ENCODE measurements at regions not wholly inside any gene's neighbourhood (a gene's known extent, or its start where the extent isn't known, plus 50 kb on each side); places are given as distances from the start of the nearest gene placed in this dataset.

DNA sequence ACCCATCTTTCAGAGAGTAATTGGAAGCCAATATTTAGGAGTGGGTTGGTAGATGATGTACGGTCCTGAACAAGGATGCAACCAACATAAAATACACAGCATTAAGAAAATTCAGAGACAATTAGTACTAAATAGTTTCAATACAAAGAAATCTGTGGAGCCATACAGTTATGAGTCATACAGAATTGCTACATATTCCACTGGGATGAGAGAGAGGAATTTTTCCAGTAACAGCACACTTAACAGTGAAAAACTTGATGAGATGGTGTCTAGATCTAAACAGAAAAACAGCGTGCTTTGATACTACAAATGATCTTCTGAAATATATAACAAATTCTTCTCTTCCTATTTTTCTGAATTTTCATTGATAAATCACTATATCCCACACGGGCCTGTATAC is 1999.3 kb upstream of the CDH9 start:
- no peaks in the 10 kb centered on the region for H3K4me1 Mint-ChIP-seq
- no peak overlapping the region for H3K27ac Mint-ChIP-seq
- Histone ChIP-seq H3K27me3 (ENCODE audit: control insufficient read depth, insufficient read depth, low read length) (no peaks in the 10 kb centered on the region), H3K4me1 (ENCODE audit: control insufficient read depth, insufficient read depth, low read length) (no peaks in the 10 kb centered on the region), H3K27ac (ENCODE audit: low read length) (no peak overlapping the region), H3K9me3 (ENCODE audit: control insufficient read depth, insufficient read depth, low read length) (peaks cover 11% of the 10 kb centered on the region), H3K36me3 (ENCODE audit: control insufficient read depth, insufficient read depth, low read length) (no peaks in the 10 kb centered on the region), H3K4me3 (ENCODE audit: low read length) (no peak overlapping the region)
- H3K36me3 Mint-ChIP-seq, result no peaks in the 10 kb centered on the region
- no peak for DNase-seq
- no peak overlapping the region for H3K4me3 Mint-ChIP-seq
- no peaks in the 10 kb centered on the region for H3K27me3 Mint-ChIP-seq (ENCODE audit: low read depth in 2 of 2)
- intact Hi-C loops (cut with micrococcal nuclease), result no loop called here
- peaks cover 10 to 27% of the 10 kb centered on the region in 2 donors for H3K9me3 Mint-ChIP-seq
- WGBS (ENCODE audit: insufficient coverage), result no CpG with 5 or more reads among the region's 3 CpGs
- no peak for TF ChIP-seq CTCF (IDR thresholded peaks at IDR 0.05)
- no peak for ATAC-seq

DNA sequence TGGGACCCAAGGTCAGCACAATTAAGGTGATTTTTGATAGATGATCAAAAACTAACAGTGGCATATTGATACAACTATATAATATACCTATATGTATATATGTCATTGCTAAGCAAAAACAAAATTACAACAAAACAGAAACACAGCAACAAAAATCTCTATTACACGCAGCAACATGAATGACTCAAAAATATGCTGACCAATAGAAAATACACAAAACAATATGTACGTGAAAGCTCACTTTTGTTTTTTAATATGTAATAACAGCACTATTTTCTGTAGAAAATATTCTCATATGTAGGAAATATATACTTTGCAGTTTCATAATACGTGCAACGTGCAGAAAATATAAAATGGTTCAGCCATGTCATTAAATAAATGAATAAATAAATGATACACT is 1985.7 kb upstream of the CDH9 start:
- WGBS (ENCODE audit: insufficient coverage), result no CpG with 5 or more reads among the region's 4 CpGs
- Histone ChIP-seq H3K36me3 (ENCODE audit: control insufficient read depth, insufficient read depth, low read length) (no peaks in the 10 kb centered on the region), H3K27me3 (ENCODE audit: control insufficient read depth, insufficient read depth, low read length) (no peaks in the 10 kb centered on the region), H3K27ac (ENCODE audit: low read length) (no peak overlapping the region), H3K9me3 (ENCODE audit: control insufficient read depth, insufficient read depth, low read length) (no peaks in the 10 kb centered on the region), H3K4me1 (ENCODE audit: control insufficient read depth, insufficient read depth, low read length) (no peaks in the 10 kb centered on the region), H3K4me3 (ENCODE audit: low read length) (no peak overlapping the region)
- Mint-ChIP-seq H3K27ac (no peak overlapping the region), H3K4me1 (no peaks in the 10 kb centered on the region), H3K27me3 (ENCODE audit: low read depth in 2 of 2) (no peaks in the 10 kb centered on the region), H3K4me3 (no peak overlapping the region), H3K36me3 (no peaks in the 10 kb centered on the region), H3K9me3 (peaks cover 5 to 7% of the 10 kb centered on the region in 2 donors)
- intact Hi-C loops (cut with micrococcal nuclease), result no loop called here
- no peak for TF ChIP-seq CTCF (IDR thresholded peaks at IDR 0.05)
- DNase-seq, result no peak
- ATAC-seq, result no peak

DNA sequence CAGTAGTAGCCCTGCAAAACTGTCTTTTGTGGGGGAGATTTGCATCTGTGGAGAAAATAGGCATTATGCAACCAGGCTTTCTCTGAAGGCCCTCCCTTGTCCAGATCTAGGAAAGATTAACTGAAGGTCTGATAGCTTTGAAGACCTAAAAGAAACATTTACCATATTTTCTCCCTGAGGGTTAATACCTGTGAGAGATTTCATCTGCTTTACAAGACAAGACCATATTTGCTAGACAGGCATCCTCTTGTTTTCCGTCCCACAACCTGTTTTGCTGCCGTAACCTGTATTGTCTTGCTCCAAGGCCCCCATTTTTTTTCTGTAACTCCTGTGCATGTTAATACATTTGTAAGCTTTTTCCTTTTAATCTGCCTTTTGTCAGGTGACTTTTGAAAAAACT is 1985.2 kb upstream of the CDH9 start:
- Histone ChIP-seq H3K4me1 (ENCODE audit: control insufficient read depth, insufficient read depth, low read length) (no peaks in the 10 kb centered on the region), H3K27ac (ENCODE audit: low read length) (no peak overlapping the region), H3K9me3 (ENCODE audit: control insufficient read depth, insufficient read depth, low read length) (no peaks in the 10 kb centered on the region), H3K4me3 (ENCODE audit: low read length) (no peak overlapping the region), H3K27me3 (ENCODE audit: control insufficient read depth, insufficient read depth, low read length) (no peaks in the 10 kb centered on the region), H3K36me3 (ENCODE audit: control insufficient read depth, insufficient read depth, low read length) (no peaks in the 10 kb centered on the region)
- 43% methylated on average over 2 of the region's 2 CpGs for WGBS (ENCODE audit: insufficient coverage)
- H3K27ac Mint-ChIP-seq, result no peak overlapping the region
- H3K36me3 Mint-ChIP-seq, result no peaks in the 10 kb centered on the region
- H3K27me3 Mint-ChIP-seq (ENCODE audit: low read depth in 2 of 2), result no peaks in the 10 kb centered on the region
- no peak for ATAC-seq
- intact Hi-C loops (cut with micrococcal nuclease), result no loop called here
- H3K4me3 Mint-ChIP-seq, result no peak overlapping the region
- peaks cover 3% of the 10 kb centered on the region in 2 donors for H3K9me3 Mint-ChIP-seq
- DNase-seq, result no peak
- H3K4me1 Mint-ChIP-seq, result no peaks in the 10 kb centered on the region
- TF ChIP-seq CTCF (IDR thresholded peaks at IDR 0.05), result no peak

DNA sequence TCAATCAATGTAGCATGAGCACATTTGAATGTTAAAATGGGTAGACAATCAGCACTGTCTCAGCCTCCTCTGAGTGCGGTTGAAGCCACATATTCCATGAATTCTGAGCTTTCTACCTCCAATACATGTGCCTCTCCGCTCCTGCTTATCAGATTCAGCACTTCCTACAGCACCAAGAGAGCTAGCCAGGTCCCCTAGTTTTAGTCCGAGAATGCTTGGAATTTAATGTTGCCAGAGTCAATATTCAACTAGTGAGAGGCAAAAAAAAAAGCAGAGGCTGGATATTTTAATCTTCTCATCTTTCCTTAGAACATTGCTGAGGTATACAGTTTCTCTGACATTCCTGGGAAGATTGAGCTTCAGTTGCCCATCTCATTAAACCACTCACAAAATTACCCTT is 1979.1 kb upstream of the CDH9 start:
- Histone ChIP-seq H3K27ac (ENCODE audit: low read length) (no peak overlapping the region), H3K4me1 (ENCODE audit: control insufficient read depth, insufficient read depth, low read length) (no peaks in the 10 kb centered on the region), H3K9me3 (ENCODE audit: control insufficient read depth, insufficient read depth, low read length) (peaks cover 4% of the 10 kb centered on the region), H3K4me3 (ENCODE audit: low read length) (no peak overlapping the region), H3K27me3 (ENCODE audit: control insufficient read depth, insufficient read depth, low read length) (no peaks in the 10 kb centered on the region), H3K36me3 (ENCODE audit: control insufficient read depth, insufficient read depth, low read length) (no peaks in the 10 kb centered on the region)
- no peak for DNase-seq
- intact Hi-C loops (cut with micrococcal nuclease), result no loop called here
- Mint-ChIP-seq H3K4me3 (no peak overlapping the region), H3K36me3 (no peaks in the 10 kb centered on the region), H3K27ac (no peak overlapping the region), H3K9me3 (peaks cover 10 to 16% of the 10 kb centered on the region in 2 donors), H3K27me3 (ENCODE audit: low read depth in 2 of 2) (no peaks in the 10 kb centered on the region), H3K4me1 (no peaks in the 10 kb centered on the region)
- no peak for TF ChIP-seq CTCF (IDR thresholded peaks at IDR 0.05)
- WGBS (ENCODE audit: insufficient coverage), result 64% methylated on average over 3 of the region's 3 CpGs
- no peak for ATAC-seq
